ENCODE measurements at regions not wholly inside any gene's neighbourhood (a gene's known extent, or its start where the extent isn't known, plus 50 kb on each side); places are given as distances from the start of the nearest gene placed in this dataset.
"Not testable (repeated sequence)": the region's sequence is repeated elsewhere in the genome, so short reads cannot be mapped to it uniquely, and the experiment has no call there.

GRCh38 chr6:8941577-8941976, 506.2 kb upstream of the SLC35B3 start:
- H3K4me3 ChIP-seq (ENCODE audit: control insufficient read depth, low read depth, low read length): no peak overlapping the region
- no peak for TF ChIP-seq CTCF (conservative IDR thresholded peaks at IDR 0.05; ENCODE audit: control insufficient read depth, insufficient read depth, low read depth, low read length)
- no peak for DNase-seq (ENCODE audit: low read depth)

GRCh38 chr6:8940356-8940755, 505.0 kb upstream of the SLC35B3 start:
- no peak overlapping the region for H3K4me3 ChIP-seq (ENCODE audit: control insufficient read depth, low read depth, low read length)
- no peak for TF ChIP-seq CTCF (conservative IDR thresholded peaks at IDR 0.05; ENCODE audit: control insufficient read depth, insufficient read depth, low read depth, low read length)
- no peak for DNase-seq (ENCODE audit: low read depth)

- no peak for DNase-seq (ENCODE audit: low read depth)
- TF ChIP-seq CTCF (conservative IDR thresholded peaks at IDR 0.05; ENCODE audit: control insufficient read depth, insufficient read depth, low read depth, low read length): no peak
Measured at GRCh38 chr6:8939615-8940014, 504.3 kb upstream of the SLC35B3 start.

GRCh38 chr6:8934318-8934717, 499.0 kb upstream of the SLC35B3 start:
- no peak for TF ChIP-seq CTCF (conservative IDR thresholded peaks at IDR 0.05; ENCODE audit: control insufficient read depth, insufficient read depth, low read depth, low read length)
- no peak overlapping the region for H3K4me3 ChIP-seq (ENCODE audit: control insufficient read depth, low read depth, low read length)
- DNase-seq (ENCODE audit: low read depth): no peak

More at GRCh38 chr6:8939615-8940014, 504.3 kb upstream of the SLC35B3 start:
- H3K4me3 ChIP-seq (ENCODE audit: control insufficient read depth, low read depth, low read length): no peak overlapping the region

GRCh38 chr6:8930009-8930408, 494.7 kb upstream of the SLC35B3 start:
- no peak for DNase-seq (ENCODE audit: low read depth)
- no peak overlapping the region for H3K4me3 ChIP-seq (ENCODE audit: control insufficient read depth, low read depth, low read length)
- TF ChIP-seq CTCF (conservative IDR thresholded peaks at IDR 0.05; ENCODE audit: control insufficient read depth, insufficient read depth, low read depth, low read length): no peak

- DNase-seq (ENCODE audit: low read depth); H3K4me3 ChIP-seq (ENCODE audit: control insufficient read depth, low read depth, low read length): not testable (repeated sequence)
Measured at GRCh38 chr6:8920244-8920643, 484.9 kb upstream of the SLC35B3 start.

- no peak for DNase-seq (ENCODE audit: low read depth)
- TF ChIP-seq CTCF (conservative IDR thresholded peaks at IDR 0.05; ENCODE audit: control insufficient read depth, insufficient read depth, low read depth, low read length): no peak
- no peak overlapping the region for H3K4me3 ChIP-seq (ENCODE audit: control insufficient read depth, low read depth, low read length)
Measured at GRCh38 chr6:8918196-8918595, 482.9 kb upstream of the SLC35B3 start.
